ENCODE measurements at regions not wholly inside any gene's neighbourhood (a gene's known extent, or its start where the extent isn't known, plus 50 kb on each side); places are given as distances from the start of the nearest gene placed in this dataset.

GRCh38 chr16:50474138-50474537 lies 74.1 kb upstream of the NKD1 start:
- no peak for TF ChIP-seq CTCF (conservative IDR thresholded peaks at IDR 0.05 in 1 of 2, IDR thresholded peaks at IDR 0.05 in 1 of 2; ENCODE audit: low read depth in 1 of 2, low read length in 2 of 2)
- no peak for TF ChIP-seq EZH2 (IDR thresholded peaks at IDR 0.05; ENCODE audit: low read length, missing control alignments)
